ENCODE measurements at regions not wholly inside any gene's neighbourhood (a gene's known extent, or its start where the extent isn't known, plus 50 kb on each side); places are given as distances from the start of the nearest gene placed in this dataset.

GRCh38 chr6:63446405-63446804, 125.9 kb upstream of the LOC128125822 start:
- H3K9me3 Mint-ChIP-seq = no peaks in the 10 kb centered on the region
- no peak overlapping the region for H3K27ac ChIP-seq (ENCODE audit: low read depth in 1 of 2, low read length in 2 of 2)
- no peak overlapping the region for H3K27ac Mint-ChIP-seq
- no peak overlapping the region for H3K4me3 Mint-ChIP-seq
- DNase-seq (no peak), ATAC-seq (ENCODE audit: poor library complexity) (no peak)
- no peaks in the 10 kb centered on the region for H3K4me1 Mint-ChIP-seq (ENCODE audit: low read depth)
- H3K36me3 ChIP-seq (ENCODE audit: insufficient read depth, low read length) = no peaks in the 10 kb centered on the region
- no peak overlapping the region for H3K4me3 ChIP-seq (ENCODE audit: low read length)
- ChIA-PET POLR2A (no interaction called here), CTCF (no interaction called here)
- H3K9me3 ChIP-seq (ENCODE audit: control insufficient read depth in 1 of 2, insufficient read depth in 1 of 2, low read length in 2 of 2) = peaks cover 0 to 17% of the 10 kb centered on the region in 2 experiments
- H3K27me3 ChIP-seq (ENCODE audit: control insufficient read depth in 1 of 2, insufficient read depth in 2 of 2, low read length in 2 of 2) = no peaks in the 10 kb centered on the region
- intact Hi-C loops (cut with DNase I, micrococcal nuclease) = no loop called here
- no peaks in the 10 kb centered on the region for H3K27me3 Mint-ChIP-seq
- H3K4me1 ChIP-seq (ENCODE audit: insufficient read depth, low read length) = no peaks in the 10 kb centered on the region
- no peak for TF ChIP-seq CTCF (IDR thresholded peaks at IDR 0.05)
- H3K36me3 Mint-ChIP-seq (ENCODE audit: low read depth) = no peaks in the 10 kb centered on the region

- TF ChIP-seq CTCF (IDR thresholded peaks at IDR 0.05) = no peak
- peaks cover 0 to 11% of the 10 kb centered on the region in 2 experiments for H3K9me3 ChIP-seq (ENCODE audit: control insufficient read depth in 1 of 2, insufficient read depth in 1 of 2, low read length in 2 of 2)
- no peak overlapping the region for H3K4me3 Mint-ChIP-seq
- no peaks in the 10 kb centered on the region for H3K27me3 ChIP-seq (ENCODE audit: control insufficient read depth in 1 of 2, insufficient read depth in 2 of 2, low read length in 2 of 2)
- DNase-seq (no peak), ATAC-seq (ENCODE audit: poor library complexity) (no peak)
- no peaks in the 10 kb centered on the region for H3K36me3 ChIP-seq (ENCODE audit: insufficient read depth, low read length)
- no peak overlapping the region for H3K27ac Mint-ChIP-seq
- CTCF ChIA-PET = no interaction called here
- no peaks in the 10 kb centered on the region for H3K36me3 Mint-ChIP-seq (ENCODE audit: low read depth)
- intact Hi-C loops (cut with DNase I, micrococcal nuclease) = no loop called here
- H3K4me1 Mint-ChIP-seq (ENCODE audit: low read depth) = no peaks in the 10 kb centered on the region
- no peaks in the 10 kb centered on the region for H3K9me3 Mint-ChIP-seq
- H3K4me3 ChIP-seq (ENCODE audit: low read length) = no peak overlapping the region
- POLR2A ChIA-PET = no interaction called here
- no peaks in the 10 kb centered on the region for H3K27me3 Mint-ChIP-seq
- no peaks in the 10 kb centered on the region for H3K4me1 ChIP-seq (ENCODE audit: insufficient read depth, low read length)
- H3K27ac ChIP-seq (ENCODE audit: low read depth in 1 of 2, low read length in 2 of 2) = no peak overlapping the region
Observed at GRCh38 chr6:63447134-63447533, 125.1 kb upstream of the LOC128125822 start.

- DNase-seq (no peak), ATAC-seq (ENCODE audit: poor library complexity) (no peak)
- H3K9me3 Mint-ChIP-seq = no peaks in the 10 kb centered on the region
- intact Hi-C loops (cut with DNase I, micrococcal nuclease) = no loop called here
- no peaks in the 10 kb centered on the region for H3K4me1 ChIP-seq (ENCODE audit: insufficient read depth, low read length)
- H3K4me1 Mint-ChIP-seq (ENCODE audit: low read depth) = no peaks in the 10 kb centered on the region
- H3K27ac Mint-ChIP-seq = no peak overlapping the region
- no peaks in the 10 kb centered on the region for H3K27me3 Mint-ChIP-seq
- H3K27ac ChIP-seq (ENCODE audit: low read depth in 1 of 2, low read length in 2 of 2) = no peak overlapping the region
- no peaks in the 10 kb centered on the region for H3K36me3 Mint-ChIP-seq (ENCODE audit: low read depth)
- H3K4me3 ChIP-seq (ENCODE audit: low read length) = no peak overlapping the region
- H3K36me3 ChIP-seq (ENCODE audit: insufficient read depth, low read length) = no peaks in the 10 kb centered on the region
- H3K9me3 ChIP-seq (ENCODE audit: control insufficient read depth in 1 of 2, insufficient read depth in 1 of 2, low read length in 2 of 2) = peaks cover 0 to 2% of the 10 kb centered on the region in 2 experiments
- H3K4me3 Mint-ChIP-seq = no peak overlapping the region
- no peaks in the 10 kb centered on the region for H3K27me3 ChIP-seq (ENCODE audit: control insufficient read depth in 1 of 2, insufficient read depth in 2 of 2, low read length in 2 of 2)
- ChIA-PET CTCF (no interaction called here), POLR2A (no interaction called here)
- TF ChIP-seq CTCF (IDR thresholded peaks at IDR 0.05) = no peak
Observed at GRCh38 chr6:63448229-63448628, 124.1 kb upstream of the LOC128125822 start.

Data from CD4-positive, alpha-beta T cell (primary cell).